Stimulated activated CD4-positive, alpha-beta T cell treated with anti-CD3 and anti-CD28 coated beads, TNF-alpha, amount 100 ng/mL, for 4 hours (primary cell): ENCODE measurements at regions not wholly inside any gene's neighbourhood (a gene's known extent, or its start where the extent isn't known, plus 50 kb on each side); places are given as distances from the start of the nearest gene placed in this dataset.

Experiments used
- DNase-seq, 3 experiments: peaks; one replicate each; pipeline ENCODE4 v3.0.0-alpha.2; 2020; ENCODE audit warnings: low read depth in 3 of 3

DNA sequence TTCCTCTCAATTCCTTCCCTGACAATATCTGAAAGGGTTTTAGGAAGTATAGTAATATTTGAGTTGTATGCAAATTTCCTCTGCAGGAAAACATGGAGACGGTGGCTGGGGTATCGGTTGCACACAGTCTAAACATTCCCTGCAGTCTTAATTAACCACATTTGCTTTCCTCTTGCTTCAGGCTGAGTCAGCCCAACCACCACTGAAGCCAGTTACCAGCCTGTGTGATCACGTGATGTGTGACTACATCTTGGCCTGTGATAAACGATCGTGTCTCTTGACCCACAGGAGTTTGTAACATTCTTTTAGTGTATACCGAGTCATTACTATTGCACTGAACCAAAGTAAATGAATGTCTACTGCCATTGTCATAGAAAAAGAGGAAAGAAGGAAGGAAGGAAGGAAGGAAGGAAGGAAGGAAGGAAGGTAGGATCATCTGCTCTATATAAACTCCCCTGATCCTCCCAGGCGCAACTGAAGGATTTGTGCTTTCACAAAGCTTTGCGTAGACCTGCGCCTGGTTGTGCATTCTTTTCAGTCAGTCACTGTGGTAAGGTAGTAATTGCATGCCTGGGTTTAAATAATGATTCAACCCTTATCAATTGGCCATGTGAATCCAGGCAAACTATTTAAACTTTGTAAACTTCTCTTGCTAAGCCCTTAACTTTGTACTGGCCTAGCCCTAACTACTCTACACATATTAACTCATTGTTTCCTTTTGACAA, 280.6 kb upstream of the SALL1 start:
- DNase-seq = no peak

DNA sequence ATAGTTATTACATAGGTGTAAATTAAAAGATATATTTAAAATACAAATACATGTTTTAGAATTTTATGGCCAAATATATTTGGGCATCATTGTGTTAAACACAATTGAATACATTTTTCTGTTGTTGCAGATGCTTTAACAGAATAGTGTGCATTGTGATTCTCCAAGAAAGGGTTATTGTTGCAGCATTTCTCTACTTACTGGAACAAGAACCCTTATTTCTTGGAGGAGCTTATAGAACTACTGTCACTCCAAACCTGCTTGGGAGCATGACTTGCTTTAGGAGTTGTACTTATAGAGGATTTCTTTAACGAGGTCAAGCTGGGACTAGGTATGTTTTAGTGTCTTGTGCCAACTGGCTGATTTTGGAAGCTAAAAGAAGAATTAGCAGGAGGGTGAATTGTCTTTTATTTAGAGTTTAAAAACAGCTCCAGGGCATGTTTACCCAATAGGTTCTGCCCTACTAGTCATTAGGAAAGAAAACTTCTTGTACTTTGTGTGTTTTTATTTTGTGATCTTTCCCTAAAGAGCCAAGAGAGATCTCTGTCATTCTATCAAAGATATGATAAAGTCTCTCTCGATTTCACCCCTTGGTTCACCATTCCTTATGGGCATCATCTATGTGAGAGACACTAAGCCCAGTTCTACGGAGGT, 279.8 kb upstream of the SALL1 start:
- DNase-seq = no peak

GRCh38 chr16:51429041-51429440, 278.0 kb upstream of the SALL1 start:
- no peak for DNase-seq

GRCh38 chr16:51427085-51427484, 276.0 kb upstream of the SALL1 start:
- no peak for DNase-seq

DNA sequence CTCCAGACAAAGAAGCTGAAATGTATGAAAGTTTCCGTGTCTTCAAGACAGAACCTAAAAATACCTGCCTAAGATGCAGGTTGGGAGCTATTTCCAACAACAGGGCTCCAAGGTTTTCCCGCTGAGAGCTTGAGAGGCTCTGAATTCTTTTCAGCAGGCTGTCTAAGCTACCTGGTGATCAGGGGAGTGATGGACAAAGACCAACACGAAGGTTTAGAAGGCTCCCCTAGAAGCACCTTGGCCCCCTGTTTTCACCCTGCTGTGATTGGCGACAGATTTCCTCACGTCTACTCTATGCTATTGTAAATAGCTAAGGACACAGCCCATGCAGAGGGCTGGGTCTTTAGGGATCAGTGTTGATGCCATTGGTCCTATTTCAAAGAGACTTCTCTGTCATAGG, 275.2 kb upstream of the SALL1 start:
- no peak for DNase-seq

DNA sequence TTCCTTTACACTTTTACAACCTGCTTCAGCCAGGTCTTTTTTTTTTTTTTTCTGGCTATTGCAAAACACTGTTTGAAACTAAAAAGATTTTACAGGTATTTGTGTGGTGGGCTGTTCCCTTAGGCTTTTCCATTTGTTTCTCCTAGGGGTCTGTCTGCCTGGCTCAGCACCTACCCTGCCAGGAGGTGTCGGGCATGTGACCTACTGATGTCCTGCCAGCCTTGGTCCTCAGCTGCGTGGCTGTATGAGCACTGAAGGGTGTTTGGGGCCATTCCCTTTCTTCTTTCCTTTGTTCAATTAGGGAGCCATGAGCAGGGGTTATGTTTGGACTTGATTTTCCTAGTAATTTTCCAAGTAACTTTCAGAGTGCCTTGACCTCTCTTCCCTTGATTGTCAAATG, 269.2 kb upstream of the SALL1 start:
- DNase-seq = no peak

- no peak for DNase-seq
These were observed 268.7 kb upstream of the SALL1 start for GRCh38 chr16:51419768-51420167.

DNA sequence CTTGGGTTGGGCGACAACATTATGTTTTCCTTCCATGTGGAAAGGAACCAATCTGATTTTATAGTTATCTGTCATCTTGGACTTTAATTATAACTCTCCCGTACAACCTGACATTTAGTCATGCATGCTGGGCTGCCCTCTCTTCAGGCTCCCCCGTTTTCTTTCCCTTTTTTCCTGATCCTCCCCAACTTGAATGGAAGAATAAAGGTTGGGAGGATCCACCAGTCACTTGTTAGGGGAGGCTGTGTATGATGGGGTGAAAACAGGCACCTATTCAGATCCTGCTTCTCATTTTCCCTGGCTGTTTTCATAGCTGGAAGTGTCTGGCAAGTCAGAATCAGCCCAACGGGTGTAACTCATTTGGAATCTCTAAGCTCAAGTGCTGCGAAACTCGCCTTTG, 267.2 kb upstream of the SALL1 start:
- DNase-seq = no peak

DNA sequence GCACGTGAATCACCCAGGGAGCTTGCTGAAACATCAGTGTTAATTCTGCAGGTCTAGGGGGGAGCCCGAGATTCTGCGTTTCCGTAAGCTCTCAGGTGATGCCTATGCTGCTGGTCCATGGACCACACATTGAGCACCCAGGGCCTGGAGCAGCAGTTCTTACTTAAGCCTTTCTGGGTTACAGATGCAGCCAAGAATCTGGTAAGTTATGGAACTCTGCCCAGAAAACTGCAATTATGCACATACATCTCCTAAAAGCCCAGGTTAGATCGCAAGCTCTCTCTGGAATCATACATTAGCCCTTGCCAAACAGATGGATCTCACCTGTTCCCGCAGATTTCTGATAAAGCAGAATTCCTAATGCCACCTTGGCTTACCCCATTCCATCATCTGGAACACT, 265.9 kb upstream of the SALL1 start:
- no peak for DNase-seq

DNA sequence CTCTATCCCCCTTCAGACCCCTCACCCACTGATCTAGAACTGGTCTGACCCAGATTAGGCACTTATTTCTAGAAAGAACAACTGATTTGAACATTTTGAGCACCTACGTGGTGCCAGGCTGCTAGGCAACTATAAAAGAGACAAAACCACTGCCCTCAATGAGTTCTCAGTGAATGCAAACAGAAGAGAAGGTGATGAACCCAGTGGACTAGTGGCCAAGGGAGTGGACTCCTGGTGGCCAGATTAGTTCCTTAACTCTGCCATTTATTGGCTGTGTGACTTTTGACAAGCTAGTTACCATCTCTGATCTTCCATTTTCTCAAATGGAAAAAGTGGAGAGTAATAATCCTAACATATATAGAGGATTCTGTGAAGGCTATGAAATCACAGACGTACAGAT, 259.1 kb upstream of the SALL1 start:
- no peak for DNase-seq

GRCh38 chr16:51409001-51409675, 258.1 kb upstream of the SALL1 start:
- no peak for DNase-seq

GRCh38 chr16:51408357-51408756, 257.3 kb upstream of the SALL1 start:
- no peak for DNase-seq

- no peak for DNase-seq
These were observed 256.9 kb upstream of the SALL1 start for GRCh38 chr16:51407921-51408320.

DNA sequence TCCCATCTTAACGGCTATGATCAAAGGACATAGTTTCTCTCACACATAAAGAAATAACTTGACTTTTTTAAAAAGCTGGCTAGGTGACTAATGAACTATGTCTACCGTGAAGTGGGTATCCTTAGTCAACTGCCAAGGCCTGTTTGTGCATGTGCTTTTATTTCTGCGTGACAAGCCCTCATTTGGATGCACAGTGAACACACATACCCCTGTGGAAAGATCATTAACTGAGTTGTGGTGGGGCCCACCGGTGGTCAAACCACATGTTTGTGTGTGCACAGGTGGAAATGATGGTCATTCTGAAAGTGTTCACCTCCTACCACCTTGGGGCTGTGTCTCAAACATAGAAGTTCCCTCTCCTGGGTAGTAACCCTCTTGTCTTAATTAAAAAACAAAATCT, 256.1 kb upstream of the SALL1 start:
- DNase-seq = no peak

- DNase-seq = no peak
These were observed 254.3 kb upstream of the SALL1 start for GRCh38 chr16:51405361-51405760.

GRCh38 chr16:51404386-51404785, 253.3 kb upstream of the SALL1 start:
- DNase-seq = no peak

DNA sequence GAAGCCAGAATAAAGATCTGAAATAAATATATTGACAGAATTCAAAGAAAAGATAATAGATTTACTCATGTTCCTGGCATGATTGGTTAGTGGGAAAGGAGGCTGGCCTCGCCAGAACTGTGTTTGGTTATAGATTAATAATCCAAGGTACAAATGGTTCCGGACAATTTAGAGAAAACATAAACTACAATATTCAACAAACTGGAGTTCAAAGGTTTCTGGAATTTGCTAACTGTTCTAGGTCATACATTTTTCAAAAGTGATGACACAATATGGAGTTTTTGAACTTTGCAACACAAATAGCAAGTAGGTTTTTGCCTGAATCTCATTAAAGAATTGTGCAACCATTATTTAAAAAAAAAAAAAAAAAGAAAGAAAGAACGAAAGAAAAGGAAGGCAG, 251.7 kb upstream of the SALL1 start:
- DNase-seq = no peak

DNA sequence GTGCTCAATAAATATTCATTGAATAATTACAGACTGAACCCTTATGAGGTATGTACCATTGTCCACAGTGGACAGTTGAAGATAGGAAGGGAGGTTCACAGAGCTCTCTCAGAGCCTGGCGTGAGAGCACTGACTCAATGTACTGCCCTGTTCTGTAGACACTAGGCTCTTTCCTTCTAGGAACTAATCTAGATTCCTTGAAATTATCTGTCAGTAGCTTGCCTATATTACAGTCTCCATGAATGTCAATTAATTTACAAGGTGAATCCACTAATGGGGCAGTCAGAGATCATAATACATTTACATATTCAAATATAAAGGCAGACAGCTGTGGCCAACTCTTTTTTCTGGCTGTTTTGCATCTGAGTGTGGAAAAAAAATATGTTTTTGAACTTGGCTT, 251.2 kb upstream of the SALL1 start:
- no peak for DNase-seq

GRCh38 chr16:51401673-51402072, 250.6 kb upstream of the SALL1 start:
- DNase-seq = no peak

GRCh38 chr16:51399908-51400670, 249.0 kb upstream of the SALL1 start:
- DNase-seq = no peak

- no peak for DNase-seq
These were observed 243.4 kb upstream of the SALL1 start for GRCh38 chr16:51394421-51394820.

DNA sequence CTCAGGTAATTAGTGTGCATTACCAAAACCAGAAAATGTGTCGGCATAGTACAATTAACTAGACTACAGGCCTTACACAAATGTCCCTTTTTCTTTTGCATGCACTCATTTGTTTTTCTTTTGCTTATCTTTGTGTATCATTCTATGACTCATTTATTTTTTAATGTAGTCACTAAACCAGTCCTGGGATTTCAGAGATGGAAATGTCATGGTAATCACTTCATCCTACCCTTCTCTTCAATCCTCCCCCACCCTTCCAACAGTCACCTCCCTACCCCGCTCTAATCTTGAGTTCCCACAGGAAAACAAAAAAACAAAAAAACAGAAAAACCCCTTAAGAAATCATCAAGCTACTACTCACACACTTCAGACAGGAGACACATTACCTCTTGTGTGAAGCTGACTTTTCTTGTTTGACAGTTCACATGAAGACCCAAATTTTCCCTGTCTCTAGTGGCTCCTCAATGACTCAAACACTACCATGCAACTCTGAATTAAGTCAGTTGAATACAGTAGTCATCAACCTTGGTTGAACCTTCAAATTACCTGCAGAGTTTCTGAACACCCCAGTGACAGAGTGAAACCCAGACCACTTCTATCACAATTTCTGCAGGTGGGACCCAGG, 242.4 kb upstream of the SALL1 start:
- no peak for DNase-seq
